SK-N-SH treated with all-trans-retinoic acid at 6 μM for 48 hours (cell line): ENCODE measurements at regions not wholly inside any gene's neighbourhood (a gene's known extent, or its start where the extent isn't known, plus 50 kb on each side); places are given as distances from the start of the nearest gene placed in this dataset.
"Not testable (repeated sequence)": the region's sequence is repeated elsewhere in the genome, so short reads cannot be mapped to it uniquely, and the experiment has no call there.

Source experiments
- PATZ1 ChIP-seq: fragments of 250-450 bp; sonication (Bioruptor Pico); IDR thresholded peaks from 2 replicates; pipeline ENCODE4 v1.8.0; 2020; ENCODE audit warnings: mild to moderate bottlenecking, moderate library complexity, borderline replicate concordance
- PPARA ChIP-seq: fragments of 250-450 bp; sonication (Bioruptor Pico); IDR thresholded peaks from 2 replicates; pipeline ENCODE4 v1.5.0; 2020; ENCODE audit warnings: mild to moderate bottlenecking, borderline replicate concordance
- SNAI2 ChIP-seq: fragments of 250-450 bp; sonication (Bioruptor Pico); IDR thresholded peaks from 2 replicates; pipeline ENCODE4 v1.5.0; 2020; ENCODE audit warnings: mild to moderate bottlenecking, moderate library complexity
- TOX ChIP-seq: fragments of 250-450 bp; sonication (Bioruptor Pico); IDR thresholded peaks from 2 replicates; pipeline ENCODE4 v1.8.0; 2021; ENCODE audit warnings: mild to moderate bottlenecking, moderate library complexity, borderline replicate concordance
- TSHZ2 ChIP-seq: fragments of 250-450 bp; sonication (Bioruptor Pico); IDR thresholded peaks from 2 replicates; pipeline ENCODE4 v1.5.0; 2020; ENCODE audit warnings: mild to moderate bottlenecking, moderate library complexity

GRCh38 chr6:125458493-125458892 is 156.7 kb upstream of the HDDC2 start:
- not testable (repeated sequence) for TF ChIP-seq SNAI2 (CRISPR knock-in tag); TSHZ2 (CRISPR knock-in tag); PPARA (CRISPR knock-in tag); PATZ1; TOX (CRISPR knock-in tag)
